ENCODE measurements at regions not wholly inside any gene's neighbourhood (a gene's known extent, or its start where the extent isn't known, plus 50 kb on each side); places are given as distances from the start of the nearest gene placed in this dataset.

- H3K9me3 ChIP-seq (replicated peaks; ENCODE audit: control insufficient read depth, low read depth, low read length): no peaks in the 10 kb centered on the region
- H3K27ac ChIP-seq (ENCODE audit: low read length): no peak overlapping the region
- H3K27me3 ChIP-seq (ENCODE audit: control insufficient read depth, insufficient read depth, low read length): no peaks in the 10 kb centered on the region
- peaks cover 4% of the 10 kb centered on the region for H3K4me1 ChIP-seq (ENCODE audit: control insufficient read depth, insufficient read depth, low read length)
- WGBS (ENCODE audit: insufficient coverage): 97% methylated on average over 5 of the region's 5 CpGs
- no peak for DNase-seq
- H3K4me3 ChIP-seq (ENCODE audit: low read length): no peak overlapping the region
- no peaks in the 10 kb centered on the region for H3K36me3 ChIP-seq (ENCODE audit: control insufficient read depth, insufficient read depth, low read length)
Observed at GRCh38 chr3:31290046-31290445, 242.7 kb upstream of the STT3B start.

GRCh38 chr3:31291818-31292217 lies 240.9 kb upstream of the STT3B start:
- WGBS (ENCODE audit: insufficient coverage): no CpG with 5 or more reads among the region's 3 CpGs
- Histone ChIP-seq H3K4me1 (ENCODE audit: control insufficient read depth, insufficient read depth, low read length) (peaks cover 4% of the 10 kb centered on the region), H3K27ac (ENCODE audit: low read length) (no peak overlapping the region), H3K4me3 (ENCODE audit: low read length) (no peak overlapping the region), H3K9me3 (replicated peaks; ENCODE audit: control insufficient read depth, low read depth, low read length) (no peaks in the 10 kb centered on the region), H3K27me3 (ENCODE audit: control insufficient read depth, insufficient read depth, low read length) (no peaks in the 10 kb centered on the region), H3K36me3 (ENCODE audit: control insufficient read depth, insufficient read depth, low read length) (no peaks in the 10 kb centered on the region)
- DNase-seq: no peak

DNA sequence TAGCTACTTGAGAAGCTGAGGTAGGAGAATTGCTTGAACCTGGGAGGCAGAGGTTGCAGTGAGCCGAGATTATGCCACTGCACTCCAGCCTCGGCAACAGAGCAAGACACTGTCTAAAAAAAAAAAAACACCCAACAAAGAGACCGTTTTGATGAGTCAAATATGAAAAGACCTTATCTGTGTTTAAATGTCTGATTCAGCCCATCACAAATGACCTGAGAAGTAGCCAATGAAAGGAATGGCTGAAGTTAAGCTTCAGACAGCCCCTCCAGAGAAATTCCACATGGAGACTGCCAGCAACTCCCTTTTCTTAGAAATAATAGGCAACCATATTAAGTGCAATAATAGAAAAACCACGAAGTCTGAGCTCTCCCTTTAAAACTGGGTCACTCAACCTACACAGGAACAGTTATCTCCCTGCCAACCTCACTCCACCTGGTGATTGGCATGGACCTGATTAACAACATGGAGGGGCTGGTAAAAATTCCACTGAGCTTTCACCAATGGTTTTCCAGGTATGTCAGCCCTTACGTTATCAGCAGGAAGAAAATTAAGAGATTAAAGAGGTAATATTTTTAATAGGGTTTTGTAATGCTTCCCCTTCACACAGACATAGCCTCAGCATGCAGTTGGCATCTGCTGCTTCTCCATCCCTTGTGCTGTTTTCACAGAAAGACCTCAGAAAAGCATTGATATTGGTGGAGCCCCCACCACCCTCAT lies 238.1 kb upstream of the STT3B start:
- H3K27me3 ChIP-seq (ENCODE audit: control insufficient read depth, insufficient read depth, low read length): no peaks in the 10 kb centered on the region
- H3K36me3 ChIP-seq (ENCODE audit: control insufficient read depth, insufficient read depth, low read length): no peaks in the 10 kb centered on the region
- H3K9me3 ChIP-seq (replicated peaks; ENCODE audit: control insufficient read depth, low read depth, low read length): no peaks in the 10 kb centered on the region
- H3K4me3 ChIP-seq (ENCODE audit: low read length): no peak overlapping the region
- no peak for DNase-seq
- no peaks in the 10 kb centered on the region for H3K4me1 ChIP-seq (ENCODE audit: control insufficient read depth, insufficient read depth, low read length)
- H3K27ac ChIP-seq (ENCODE audit: low read length): no peak overlapping the region
- no CpG with 5 or more reads among the region's 5 CpGs for WGBS (ENCODE audit: insufficient coverage)

- Histone ChIP-seq H3K4me3 (ENCODE audit: low read length) (no peak overlapping the region), H3K36me3 (ENCODE audit: control insufficient read depth, insufficient read depth, low read length) (no peaks in the 10 kb centered on the region), H3K27me3 (ENCODE audit: control insufficient read depth, insufficient read depth, low read length) (no peaks in the 10 kb centered on the region), H3K27ac (ENCODE audit: low read length) (no peak overlapping the region), H3K4me1 (ENCODE audit: control insufficient read depth, insufficient read depth, low read length) (no peaks in the 10 kb centered on the region), H3K9me3 (replicated peaks; ENCODE audit: control insufficient read depth, low read depth, low read length) (no peaks in the 10 kb centered on the region)
- no peak for DNase-seq
- WGBS (ENCODE audit: insufficient coverage): 81% methylated on average over 3 of the region's 7 CpGs
Observed at GRCh38 chr3:31295150-31295765, 237.5 kb upstream of the STT3B start.

GRCh38 chr3:31297726-31298298 lies 234.9 kb upstream of the STT3B start:
- no peak for DNase-seq
- Histone ChIP-seq H3K36me3 (ENCODE audit: control insufficient read depth, insufficient read depth, low read length) (no peaks in the 10 kb centered on the region), H3K9me3 (replicated peaks; ENCODE audit: control insufficient read depth, low read depth, low read length) (no peaks in the 10 kb centered on the region), H3K27ac (ENCODE audit: low read length) (no peak overlapping the region), H3K4me3 (ENCODE audit: low read length) (no peak overlapping the region), H3K4me1 (ENCODE audit: control insufficient read depth, insufficient read depth, low read length) (no peaks in the 10 kb centered on the region), H3K27me3 (ENCODE audit: control insufficient read depth, insufficient read depth, low read length) (no peaks in the 10 kb centered on the region)
- 100% methylated on average over 1 of the region's 3 CpGs for WGBS (ENCODE audit: insufficient coverage)

- Histone ChIP-seq H3K27ac (ENCODE audit: low read length) (no peak overlapping the region), H3K9me3 (replicated peaks; ENCODE audit: control insufficient read depth, low read depth, low read length) (no peaks in the 10 kb centered on the region), H3K4me3 (ENCODE audit: low read length) (no peak overlapping the region), H3K27me3 (ENCODE audit: control insufficient read depth, insufficient read depth, low read length) (no peaks in the 10 kb centered on the region), H3K36me3 (ENCODE audit: control insufficient read depth, insufficient read depth, low read length) (no peaks in the 10 kb centered on the region), H3K4me1 (ENCODE audit: control insufficient read depth, insufficient read depth, low read length) (no peaks in the 10 kb centered on the region)
- no peak for DNase-seq
- WGBS (ENCODE audit: insufficient coverage): 57% methylated on average over 1 of the region's 2 CpGs
Observed at GRCh38 chr3:31300456-31301443, 232.0 kb upstream of the STT3B start.

DNA sequence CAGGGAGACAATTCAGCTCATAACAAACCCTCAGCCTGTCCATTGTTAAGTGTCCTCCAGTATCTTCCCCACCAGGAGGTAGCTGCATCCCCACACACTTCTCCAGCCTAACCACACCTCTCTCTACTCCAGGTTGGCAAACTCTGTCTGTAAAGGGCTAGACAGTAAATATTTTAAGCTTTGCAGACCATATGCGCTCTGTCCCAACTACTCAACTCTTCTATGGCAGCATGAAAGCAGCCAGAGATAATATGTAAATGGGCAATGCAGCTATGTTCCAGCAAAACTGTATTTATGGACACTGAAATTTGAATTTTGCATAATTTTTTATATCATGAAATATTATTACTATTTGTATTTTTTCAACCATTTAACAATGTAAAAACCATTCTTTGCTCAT lies 230.4 kb upstream of the STT3B start:
- no peaks in the 10 kb centered on the region for H3K36me3 ChIP-seq (ENCODE audit: control insufficient read depth, insufficient read depth, low read length)
- DNase-seq: no peak
- H3K4me1 ChIP-seq (ENCODE audit: control insufficient read depth, insufficient read depth, low read length): no peaks in the 10 kb centered on the region
- H3K4me3 ChIP-seq (ENCODE audit: low read length): no peak overlapping the region
- H3K9me3 ChIP-seq (replicated peaks; ENCODE audit: control insufficient read depth, low read depth, low read length): no peaks in the 10 kb centered on the region
- WGBS (ENCODE audit: insufficient coverage): no CpG with 5 or more reads among the region's 1 CpG
- H3K27me3 ChIP-seq (ENCODE audit: control insufficient read depth, insufficient read depth, low read length): no peaks in the 10 kb centered on the region
- no peak overlapping the region for H3K27ac ChIP-seq (ENCODE audit: low read length)

GRCh38 chr3:31305340-31305739 lies 227.4 kb upstream of the STT3B start:
- no peak overlapping the region for H3K4me3 ChIP-seq (ENCODE audit: low read length)
- no peaks in the 10 kb centered on the region for H3K36me3 ChIP-seq (ENCODE audit: control insufficient read depth, insufficient read depth, low read length)
- H3K9me3 ChIP-seq (replicated peaks; ENCODE audit: control insufficient read depth, low read depth, low read length): no peaks in the 10 kb centered on the region
- H3K27me3 ChIP-seq (ENCODE audit: control insufficient read depth, insufficient read depth, low read length): no peaks in the 10 kb centered on the region
- no peaks in the 10 kb centered on the region for H3K4me1 ChIP-seq (ENCODE audit: control insufficient read depth, insufficient read depth, low read length)
- H3K27ac ChIP-seq (ENCODE audit: low read length): no peak overlapping the region
- no peak for DNase-seq
- 67% methylated on average over 1 of the region's 2 CpGs for WGBS (ENCODE audit: insufficient coverage)

DNA sequence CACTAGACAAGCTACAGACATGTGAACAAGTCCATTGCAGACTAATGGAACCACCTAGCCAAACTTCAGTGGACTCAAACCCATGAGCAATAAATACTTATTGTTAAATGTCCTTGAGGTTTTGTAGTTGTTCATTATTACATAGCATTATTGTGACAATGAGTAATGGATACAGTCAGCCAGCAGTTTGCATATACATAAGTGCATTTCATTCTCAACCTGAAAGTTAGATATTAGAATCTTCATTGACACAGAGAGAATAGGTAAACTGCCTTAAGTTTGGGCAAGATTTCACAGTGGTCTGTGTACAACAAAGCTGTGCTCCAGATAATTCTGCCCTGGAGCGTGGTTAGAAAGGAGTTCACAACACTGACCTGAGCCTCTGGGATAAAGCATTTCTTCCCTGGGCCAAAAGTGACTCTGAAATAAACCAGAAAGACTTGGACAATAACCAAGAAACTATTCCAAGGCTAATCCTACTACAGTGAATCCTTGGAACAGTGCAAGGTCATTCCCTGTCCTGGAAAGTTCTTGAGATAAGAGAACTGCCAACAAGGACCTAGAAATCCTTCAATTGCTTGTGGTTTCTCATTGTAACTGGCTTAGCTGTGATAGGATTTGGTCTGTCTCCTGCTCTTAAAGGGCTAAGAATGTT lies 225.5 kb upstream of the STT3B start:
- WGBS (ENCODE audit: insufficient coverage): 17% methylated on average over 1 of the region's 1 CpG
- Histone ChIP-seq H3K27ac (ENCODE audit: low read length) (no peak overlapping the region), H3K9me3 (replicated peaks; ENCODE audit: control insufficient read depth, low read depth, low read length) (no peaks in the 10 kb centered on the region), H3K36me3 (ENCODE audit: control insufficient read depth, insufficient read depth, low read length) (no peaks in the 10 kb centered on the region), H3K4me3 (ENCODE audit: low read length) (no peak overlapping the region), H3K4me1 (ENCODE audit: control insufficient read depth, insufficient read depth, low read length) (no peaks in the 10 kb centered on the region), H3K27me3 (ENCODE audit: control insufficient read depth, insufficient read depth, low read length) (no peaks in the 10 kb centered on the region)
- peak; percentile 34 for DNase-seq

All from muscle of leg (tissue), 3 donors.